Immature natural killer cell (primary cell): ENCODE measurements at regions not wholly inside any gene's neighbourhood (a gene's known extent, or its start where the extent isn't known, plus 50 kb on each side); places are given as distances from the start of the nearest gene placed in this dataset.

Experiments used
- DNase-seq, 3 donors: peaks; one replicate each; pipeline ENCODE4 v3.0.0; 2022; ENCODE audit warnings: mixed read lengths in 1 of 3
- H3K27ac Mint-ChIP-seq, 6 donors: one replicate each; pipeline ENCODE4 v1.8.0; 2020; ENCODE audit warnings: mixed read lengths in 6 of 6, mild to moderate bottlenecking in 5 of 6, inconsistent platforms in 4 of 6, moderate library complexity in 3 of 6
- H3K27me3 Mint-ChIP-seq, 3 donors: one replicate each; pipeline ENCODE4 v1.8.0; 2020 to 2021; ENCODE audit warnings: low read depth in 3 of 3, mild to moderate bottlenecking in 3 of 3, mixed read lengths in 3 of 3, moderate library complexity in 3 of 3, inconsistent platforms in 1 of 3
- H3K36me3 Mint-ChIP-seq, 3 donors: one replicate each; pipeline ENCODE4 v1.8.0; 2020; ENCODE audit warnings: mixed read lengths in 3 of 3, inconsistent platforms in 2 of 3, mild to moderate bottlenecking in 2 of 3
- H3K4me1 Mint-ChIP-seq, 2 donors: one replicate each; pipeline ENCODE4 v1.8.0; 2020; ENCODE audit warnings: inconsistent platforms in 2 of 2, mild to moderate bottlenecking in 2 of 2, mixed read lengths in 2 of 2, moderate library complexity in 1 of 2
- H3K4me3 Mint-ChIP-seq, 5 donors: one replicate each; pipeline ENCODE4 v1.8.0; 2020; ENCODE audit warnings: mild to moderate bottlenecking in 5 of 5, mixed read lengths in 5 of 5, inconsistent platforms in 3 of 5, moderate library complexity in 3 of 5
- H3K9me3 Mint-ChIP-seq, 6 donors: one replicate each; pipeline ENCODE4 v1.8.0; 2020; ENCODE audit warnings: mild to moderate bottlenecking in 6 of 6, mixed read lengths in 6 of 6, inconsistent platforms in 4 of 6, moderate library complexity in 3 of 6

- peaks cover 0 to 7% (median 2%) of the 10 kb centered on the region in 6 donors for H3K9me3 Mint-ChIP-seq
- no peak overlapping the region for H3K4me3 Mint-ChIP-seq
- H3K27me3 Mint-ChIP-seq, result peaks cover 0 to 3% (median 2%) of the 10 kb centered on the region in 3 donors
- no peak overlapping the region for H3K27ac Mint-ChIP-seq
- no peak for DNase-seq
- H3K4me1 Mint-ChIP-seq, result no peaks in the 10 kb centered on the region
- no peaks in the 10 kb centered on the region for H3K36me3 Mint-ChIP-seq
Measured at GRCh38 chr5:2896371-2897275, 145.1 kb upstream of the IRX2 start.

GRCh38 chr5:2895876-2896275 lies 144.4 kb upstream of the IRX2 start:
- peaks cover 0 to 7% (median 1%) of the 10 kb centered on the region in 6 donors for H3K9me3 Mint-ChIP-seq
- H3K27ac Mint-ChIP-seq, result no peak overlapping the region
- no peaks in the 10 kb centered on the region for H3K4me1 Mint-ChIP-seq
- no peak for DNase-seq
- H3K4me3 Mint-ChIP-seq, result no peak overlapping the region
- H3K27me3 Mint-ChIP-seq, result peaks cover 0 to 3% (median 2%) of the 10 kb centered on the region in 3 donors
- H3K36me3 Mint-ChIP-seq, result no peaks in the 10 kb centered on the region

- Mint-ChIP-seq H3K4me1 (no peaks in the 10 kb centered on the region), H3K36me3 (no peaks in the 10 kb centered on the region)
- no peak for DNase-seq
Measured at GRCh38 chr5:2895196-2895595, 143.7 kb upstream of the IRX2 start.

GRCh38 chr5:2894736-2895135 lies 143.3 kb upstream of the IRX2 start:
- Mint-ChIP-seq H3K36me3 (no peaks in the 10 kb centered on the region), H3K27ac (no peak overlapping the region), H3K27me3 (peaks cover 0 to 3% (median 2%) of the 10 kb centered on the region in 3 donors), H3K4me3 (no peak overlapping the region), H3K4me1 (no peaks in the 10 kb centered on the region), H3K9me3 (peaks cover 0 to 7% (median 1%) of the 10 kb centered on the region in 6 donors)
- no peak for DNase-seq

More at GRCh38 chr5:2895196-2895595, 143.7 kb upstream of the IRX2 start:
- peaks cover 0 to 3% (median 2%) of the 10 kb centered on the region in 3 donors for H3K27me3 Mint-ChIP-seq
- H3K27ac Mint-ChIP-seq, result no peak overlapping the region
- no peak overlapping the region for H3K4me3 Mint-ChIP-seq
- H3K9me3 Mint-ChIP-seq, result peaks cover 0 to 7% (median 1%) of the 10 kb centered on the region in 6 donors

GRCh38 chr5:2894316-2894715 lies 142.8 kb upstream of the IRX2 start:
- Mint-ChIP-seq H3K27ac (no peak overlapping the region), H3K27me3 (peaks cover 0 to 3% (median 1%) of the 10 kb centered on the region in 3 donors), H3K9me3 (peaks cover 0 to 7% (median 1%) of the 10 kb centered on the region in 6 donors), H3K4me3 (no peak overlapping the region), H3K4me1 (no peaks in the 10 kb centered on the region), H3K36me3 (no peaks in the 10 kb centered on the region)
- DNase-seq, result no peak

- Mint-ChIP-seq H3K4me3 (no peak overlapping the region), H3K9me3 (peaks cover 0 to 7% (median 1%) of the 10 kb centered on the region in 6 donors), H3K27me3 (peaks cover 0 to 2% (median 0%) of the 10 kb centered on the region in 3 donors), H3K36me3 (no peaks in the 10 kb centered on the region), H3K4me1 (no peaks in the 10 kb centered on the region), H3K27ac (no peak overlapping the region)
- no peak for DNase-seq
Measured at GRCh38 chr5:2892466-2893000, 141.1 kb upstream of the IRX2 start.

GRCh38 chr5:2891781-2892180 lies 140.3 kb upstream of the IRX2 start:
- Mint-ChIP-seq H3K4me1 (no peaks in the 10 kb centered on the region), H3K9me3 (peaks cover 0 to 7% (median 1%) of the 10 kb centered on the region in 6 donors), H3K27me3 (peaks cover 0 to 2% (median 0%) of the 10 kb centered on the region in 3 donors), H3K27ac (no peak overlapping the region), H3K4me3 (no peak overlapping the region), H3K36me3 (no peaks in the 10 kb centered on the region)
- DNase-seq, result no peak

- no peaks in the 10 kb centered on the region for H3K27me3 Mint-ChIP-seq
- DNase-seq, result no peak
- peaks cover 0 to 7% (median 2%) of the 10 kb centered on the region in 6 donors for H3K9me3 Mint-ChIP-seq
- H3K4me3 Mint-ChIP-seq, result no peak overlapping the region
- no peaks in the 10 kb centered on the region for H3K4me1 Mint-ChIP-seq
- H3K36me3 Mint-ChIP-seq, result no peaks in the 10 kb centered on the region
- H3K27ac Mint-ChIP-seq, result no peak overlapping the region
Measured at GRCh38 chr5:2890011-2890410, 138.5 kb upstream of the IRX2 start.

- H3K4me1 Mint-ChIP-seq, result no peaks in the 10 kb centered on the region
- H3K36me3 Mint-ChIP-seq, result no peaks in the 10 kb centered on the region
- no peaks in the 10 kb centered on the region for H3K27me3 Mint-ChIP-seq
- no peak overlapping the region for H3K4me3 Mint-ChIP-seq
- no peak for DNase-seq
- H3K27ac Mint-ChIP-seq, result no peak overlapping the region
- H3K9me3 Mint-ChIP-seq, result peaks cover 0 to 6% (median 4%) of the 10 kb centered on the region in 6 donors
Measured at GRCh38 chr5:2888520-2889060, 137.1 kb upstream of the IRX2 start.

GRCh38 chr5:2887481-2888348 lies 136.2 kb upstream of the IRX2 start:
- H3K36me3 Mint-ChIP-seq, result no peaks in the 10 kb centered on the region
- H3K27me3 Mint-ChIP-seq, result no peaks in the 10 kb centered on the region
- DNase-seq, result no peak
- no peaks in the 10 kb centered on the region for H3K4me1 Mint-ChIP-seq
- H3K27ac Mint-ChIP-seq, result no peak overlapping the region
- H3K4me3 Mint-ChIP-seq, result no peak overlapping the region
- peaks cover 0 to 12% (median 4%) of the 10 kb centered on the region in 6 donors for H3K9me3 Mint-ChIP-seq

GRCh38 chr5:2886531-2886930 lies 135.1 kb upstream of the IRX2 start:
- H3K4me3 Mint-ChIP-seq, result no peak overlapping the region
- H3K27ac Mint-ChIP-seq, result no peak overlapping the region
- peaks cover 0 to 22% (median 4%) of the 10 kb centered on the region in 6 donors for H3K9me3 Mint-ChIP-seq
- H3K36me3 Mint-ChIP-seq, result no peaks in the 10 kb centered on the region
- no peaks in the 10 kb centered on the region for H3K4me1 Mint-ChIP-seq
- no peaks in the 10 kb centered on the region for H3K27me3 Mint-ChIP-seq
- DNase-seq, result no peak

- Mint-ChIP-seq H3K27me3 (peaks cover 0 to 1% (median 0%) of the 10 kb centered on the region in 3 donors), H3K36me3 (peaks cover 0 to 7% (median 0%) of the 10 kb centered on the region in 3 donors), H3K4me1 (no peaks in the 10 kb centered on the region), H3K27ac (no peak overlapping the region), H3K9me3 (peaks cover 6 to 36% (median 13%) of the 10 kb centered on the region in 6 donors), H3K4me3 (no peak overlapping the region)
- no peak for DNase-seq
Measured at GRCh38 chr5:2883771-2884170, 132.3 kb upstream of the IRX2 start.

- Mint-ChIP-seq H3K27ac (no peak overlapping the region), H3K36me3 (peaks cover 0 to 7% (median 0%) of the 10 kb centered on the region in 3 donors), H3K4me1 (no peaks in the 10 kb centered on the region), H3K4me3 (no peak overlapping the region), H3K9me3 (peaks cover 9 to 50% (median 16%) of the 10 kb centered on the region in 6 donors), H3K27me3 (peaks cover 0 to 4% (median 0%) of the 10 kb centered on the region in 3 donors)
- DNase-seq, result no peak
Measured at GRCh38 chr5:2879701-2880100, 128.2 kb upstream of the IRX2 start.
